ENCODE measurements at regions not wholly inside any gene's neighbourhood (a gene's known extent, or its start where the extent isn't known, plus 50 kb on each side); places are given as distances from the start of the nearest gene placed in this dataset.

GRCh38 chr18:51569153-51569552 is 371.7 kb upstream of the MEX3C start:
- DNase-seq (ENCODE audit: low read depth in 1 of 2, low spot score in 2 of 2) = no peak
- Histone ChIP-seq H3K9ac (replicated peaks in 1 of 4; ENCODE audit: extremely low read depth in 1 of 4, low read depth in 3 of 4, low read length in 3 of 4) (no peak overlapping the region), H2BK12ac (ENCODE audit: low read depth, low read length) (no peak overlapping the region), H3K18ac (ENCODE audit: extremely low read depth, low read length) (no peak overlapping the region), H3K36me3 (ENCODE audit: control insufficient read depth in 2 of 4, insufficient read depth in 4 of 4, low read length in 3 of 4) (no peaks in the 10 kb centered on the region; a peak in 1 of 8 replicates), H2BK120ac (replicated peaks; ENCODE audit: low read depth, low read length) (no peak overlapping the region), H2BK20ac (ENCODE audit: low read length) (no peak overlapping the region), H2BK15ac (ENCODE audit: low read length) (no peak overlapping the region), H2BK5ac (ENCODE audit: low read depth, low read length) (no peak overlapping the region), H3K4me2 (ENCODE audit: insufficient read depth in 1 of 2, low read depth in 2 of 2, low read length in 2 of 2) (no peak overlapping the region), H3K4ac (replicated peaks; ENCODE audit: insufficient read length, low read depth, low read length) (no peak overlapping the region), H4K5ac (ENCODE audit: insufficient read length, low read depth, low read length) (no peak overlapping the region), H3K4me3 (ENCODE audit: extremely low read depth in 1 of 4, insufficient read depth in 2 of 4, low read depth in 3 of 4, low read length in 4 of 4) (no peak overlapping the region), H2AFZ (ENCODE audit: low read length) (no peak overlapping the region), H3K23ac (ENCODE audit: insufficient read length) (no peak overlapping the region), H4K8ac (ENCODE audit: extremely low read depth, insufficient read depth, low read length) (no peak overlapping the region), H4K20me1 (replicated peaks in 1 of 2; ENCODE audit: control insufficient read depth in 1 of 2, insufficient read depth in 2 of 2, low read length in 2 of 2) (no peaks in the 10 kb centered on the region), H3K56ac (replicated peaks; ENCODE audit: insufficient read length, low read depth, low read length) (no peak overlapping the region), H3K79me2 (ENCODE audit: control insufficient read depth in 1 of 2, insufficient read depth in 2 of 2, low read length in 2 of 2) (no peaks in the 10 kb centered on the region), H3K27me3 (replicated peaks in 1 of 4; ENCODE audit: control insufficient read depth in 3 of 4, extremely low read depth in 1 of 4, insufficient read depth in 3 of 4, low read length in 3 of 4) (no peaks in the 10 kb centered on the region), H3K9me3 (ENCODE audit: insufficient read depth in 2 of 2, low read depth in 1 of 2, low read length in 1 of 2) (no peaks in the 10 kb centered on the region), H2AK5ac (ENCODE audit: low read depth, low read length) (no peak overlapping the region), H3K4me1 (replicated peaks in 1 of 4; ENCODE audit: control insufficient read depth in 3 of 4, insufficient read depth in 4 of 4, low read length in 3 of 4) (no peaks in the 10 kb centered on the region; a peak in 2 of 7 replicates), H4K91ac (replicated peaks; ENCODE audit: insufficient read length, low read length) (no peak overlapping the region), H3K23me2 (ENCODE audit: low read depth, low read length) (no peaks in the 10 kb centered on the region), H3K14ac (ENCODE audit: insufficient read length) (no peak overlapping the region), H3K27ac (ENCODE audit: low read depth, low read length) (no peak overlapping the region), H3K79me1 (ENCODE audit: low read depth, low read length) (no peaks in the 10 kb centered on the region)
- no peak for FAIRE-seq
- CTCF ChIA-PET (ENCODE audit: partially characterized antibody) = interaction anchor here (0.9 kb wide), 1 partner anchor 460 kb away, joined by 3 read pairs; no protein-coding TSS in a partner anchor
- 83% methylated on average over 2 of the region's 2 CpGs; no CpG with 5 or more reads in 1 of the 2 experiments for WGBS, 2 experiments (ENCODE audit: extremely low coverage in 1 of 2, insufficient coverage in 1 of 2, insufficient read length in 1 of 2, insufficient replicate concordance in 2 of 2, low coverage in 1 of 2, low lambda C conversion rate in 2 of 2, missing lambda C conversion rate in 1 of 2)
- POLR2A ChIA-PET (ENCODE audit: partially characterized antibody) = no interaction called here
- TF ChIP-seq TBP (IDR thresholded peaks at IDR 0.05; ENCODE audit: low read depth, low read length) (no peak), KDM5A (IDR thresholded peaks at IDR 0.05; ENCODE audit: low read length) (no peak)
